ENCODE measurements at regions not wholly inside any gene's neighbourhood (a gene's known extent, or its start where the extent isn't known, plus 50 kb on each side); places are given as distances from the start of the nearest gene placed in this dataset.

DNA sequence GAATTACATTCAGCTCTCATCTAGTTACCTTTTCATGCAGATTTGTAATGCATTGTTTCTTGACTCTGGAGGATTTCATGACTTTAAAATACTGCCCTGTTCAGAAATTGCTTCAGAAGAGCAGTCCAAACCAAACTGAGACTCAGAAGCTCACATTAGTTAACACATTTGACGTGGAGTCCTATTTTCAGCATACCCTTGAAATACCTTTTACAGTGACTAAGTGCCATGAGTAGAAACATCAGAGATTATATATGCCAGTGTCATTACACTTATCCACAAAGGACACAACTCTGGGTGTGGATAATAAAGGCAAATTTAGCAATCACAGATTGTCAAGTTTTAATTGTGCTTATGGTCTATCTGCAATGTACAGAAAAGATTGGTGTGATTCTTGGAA is 459.6 kb downstream of the FRK start:
- no peak for TF ChIP-seq ATF2 (CRISPR knock-in tag; IDR thresholded peaks at IDR 0.05; ENCODE audit: borderline replicate concordance, low read depth)
- TF ChIP-seq, protein P1, sequence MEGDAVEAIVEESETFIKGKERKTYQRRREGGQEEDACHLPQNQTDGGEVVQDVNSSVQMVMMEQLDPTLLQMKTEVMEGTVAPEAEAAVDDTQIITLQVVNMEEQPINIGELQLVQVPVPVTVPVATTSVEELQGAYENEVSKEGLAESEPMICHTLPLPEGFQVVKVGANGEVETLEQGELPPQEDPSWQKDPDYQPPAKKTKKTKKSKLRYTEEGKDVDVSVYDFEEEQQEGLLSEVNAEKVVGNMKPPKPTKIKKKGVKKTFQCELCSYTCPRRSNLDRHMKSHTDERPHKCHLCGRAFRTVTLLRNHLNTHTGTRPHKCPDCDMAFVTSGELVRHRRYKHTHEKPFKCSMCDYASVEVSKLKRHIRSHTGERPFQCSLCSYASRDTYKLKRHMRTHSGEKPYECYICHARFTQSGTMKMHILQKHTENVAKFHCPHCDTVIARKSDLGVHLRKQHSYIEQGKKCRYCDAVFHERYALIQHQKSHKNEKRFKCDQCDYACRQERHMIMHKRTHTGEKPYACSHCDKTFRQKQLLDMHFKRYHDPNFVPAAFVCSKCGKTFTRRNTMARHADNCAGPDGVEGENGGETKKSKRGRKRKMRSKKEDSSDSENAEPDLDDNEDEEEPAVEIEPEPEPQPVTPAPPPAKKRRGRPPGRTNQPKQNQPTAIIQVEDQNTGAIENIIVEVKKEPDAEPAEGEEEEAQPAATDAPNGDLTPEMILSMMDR (IDR thresholded peaks at IDR 0.05) = no peak
- no peak for TF ChIP-seq ELF4 (CRISPR knock-in tag; IDR thresholded peaks at IDR 0.05; ENCODE audit: low read depth)
- TF ChIP-seq EMX1 (CRISPR knock-in tag; IDR thresholded peaks at IDR 0.05) = no peak
- no peak for TF ChIP-seq NR3C1 (CRISPR knock-in tag; conservative IDR thresholded peaks at IDR 0.05; ENCODE audit: low read depth)
